ENCODE measurements at regions not wholly inside any gene's neighbourhood (a gene's known extent, or its start where the extent isn't known, plus 50 kb on each side); places are given as distances from the start of the nearest gene placed in this dataset.

GRCh38 chr9:2955575-2955974 is 111.7 kb upstream of the PUM3 start:
- intact Hi-C loops (cut with micrococcal nuclease), result no loop called here
- no peaks in the 10 kb centered on the region for H3K9me3 ChIP-seq (ENCODE audit: control insufficient read depth in 1 of 2, insufficient read depth in 1 of 2, low read depth in 1 of 2, low read length in 2 of 2)
- no peaks in the 10 kb centered on the region; the same call in 1 of the 2 replicates for H4K20me1 ChIP-seq (ENCODE audit: insufficient read depth)
- no peak for DNase-seq (ENCODE audit: low read depth, low spot score)
- no peaks in the 10 kb centered on the region for H3K9me2 ChIP-seq (ENCODE audit: insufficient read depth)
- H3K79me2 ChIP-seq (ENCODE audit: insufficient read depth, low read length), result no peaks in the 10 kb centered on the region
- CTCF ChIA-PET, result no interaction called here
- no peak overlapping the region for H2AFZ ChIP-seq (ENCODE audit: low read depth, low read length, poor library complexity, severe bottlenecking)
- no peaks in the 10 kb centered on the region for H3K36me3 ChIP-seq (ENCODE audit: control insufficient read depth in 1 of 2, insufficient read depth in 2 of 2, low read length in 2 of 2)
- no peak overlapping the region for H3K27ac ChIP-seq (ENCODE audit: low read depth, low read length)
- RAD21 ChIA-PET (ENCODE audit: low non-redundant PET in 1 of 2, low total read pairs in 2 of 2, uncharacterized antibody in 2 of 2, unreplicated experiment in 2 of 2), result no interaction called here
- no peak overlapping the region for H3K4me2 ChIP-seq (ENCODE audit: low read length)
- no TSS peak for BruUV-seq (replicated peaks)
- POLR2A ChIA-PET, result no interaction called here
- no peaks in the 10 kb centered on the region for H3K4me1 ChIP-seq (ENCODE audit: control insufficient read depth in 1 of 2, insufficient read depth in 2 of 2, low read length in 2 of 2)
- TF ChIP-seq CBX3 (IDR thresholded peaks at IDR 0.05; ENCODE audit: low read depth) (no peak), RAD21 (IDR thresholded peaks at IDR 0.05; ENCODE audit: low read depth) (no peak), JUND (IDR thresholded peaks at IDR 0.05) (no peak), POLR2AphosphoS5 (IDR thresholded peaks at IDR 0.05; ENCODE audit: low read depth, low read length) (no peak), SRF (IDR thresholded peaks at IDR 0.05; ENCODE audit: low read depth) (no peak), REST (IDR thresholded peaks at IDR 0.05; ENCODE audit: low read depth) (no peak), ATF3 (IDR thresholded peaks at IDR 0.05) (no peak), FOSL1 (IDR thresholded peaks at IDR 0.05; ENCODE audit: low read depth) (no peak), ZBTB33 (IDR thresholded peaks at IDR 0.05; ENCODE audit: extremely low read depth, insufficient replicate concordance, low read length) (no peak), EGR1 (IDR thresholded peaks at IDR 0.05; ENCODE audit: low read depth) (no peak), EZH2 (IDR thresholded peaks at IDR 0.05) (no peak), ZFX (IDR thresholded peaks at IDR 0.05) (no peak)
- peaks cover 49% of the 10 kb centered on the region for H3K27me3 ChIP-seq (ENCODE audit: insufficient read depth, low read length)
- no peak for ATAC-seq
- no peak overlapping the region for H3K4me3 ChIP-seq (replicated peaks in 1 of 2; ENCODE audit: low read depth in 1 of 2, low read length in 2 of 2)
- no peak overlapping the region for H3K9ac ChIP-seq (ENCODE audit: low read length)

All from HCT116 (cell line).